ENCODE measurements at regions not wholly inside any gene's neighbourhood (a gene's known extent, or its start where the extent isn't known, plus 50 kb on each side); places are given as distances from the start of the nearest gene placed in this dataset.

GRCh38 chr7:22555476-22555875 is 55.5 kb upstream of the STEAP1B start:
- CTCF ChIA-PET, result interaction anchor here (0.7 to 1.4 kb wide), 3 partner anchors 162 to 519 kb away, joined by 3 to 6 read pairs (median 3); no protein-coding TSS in a partner anchor
- DNase-seq (ENCODE audit: low read depth), result no peak
- TF ChIP-seq CTCF (IDR thresholded peaks at IDR 0.05; ENCODE audit: insufficient read depth, low read depth, low read length), result no peak
- H3K4me3 ChIP-seq (ENCODE audit: low read depth, low read length), result no peak overlapping the region
- no peaks in the 10 kb centered on the region for H3K36me3 ChIP-seq (ENCODE audit: control insufficient read depth, insufficient read depth, low read length)
- H3K27me3 ChIP-seq (ENCODE audit: control insufficient read depth, insufficient read depth, low read length), result peaks cover 5% of the 10 kb centered on the region
- POLR2A ChIA-PET, result no interaction called here

DNA sequence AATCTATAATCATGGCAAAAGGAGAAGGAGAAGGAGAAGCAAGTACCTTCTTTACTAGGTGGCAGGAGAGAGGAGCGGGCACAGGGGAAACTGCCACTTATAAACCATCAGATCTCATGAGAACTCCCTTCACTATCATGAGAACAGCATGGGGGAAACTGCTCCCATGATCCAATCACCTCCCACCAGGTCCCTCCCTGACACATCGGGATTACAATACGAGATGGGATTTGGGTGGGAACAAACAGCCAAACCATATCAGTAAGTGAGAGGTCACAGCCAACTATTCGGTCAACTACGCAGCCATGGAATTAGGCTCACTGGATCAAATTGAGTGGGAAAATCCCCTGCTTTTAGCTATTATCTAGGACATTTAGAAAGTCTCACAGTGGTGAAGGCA is 54.2 kb upstream of the STEAP1B start:
- POLR2A ChIA-PET, result no interaction called here
- CTCF ChIA-PET, result interaction anchor here (0.6 kb wide), 2 partner anchors 10 to 672 kb away, joined by 3 to 5 read pairs; no protein-coding TSS in a partner anchor
- DNase-seq (ENCODE audit: low read depth), result no peak
- TF ChIP-seq CTCF (IDR thresholded peaks at IDR 0.05; ENCODE audit: insufficient read depth, low read depth, low read length), result no peak
- H3K36me3 ChIP-seq (ENCODE audit: control insufficient read depth, insufficient read depth, low read length), result no peaks in the 10 kb centered on the region
- peaks cover 8% of the 10 kb centered on the region for H3K27me3 ChIP-seq (ENCODE audit: control insufficient read depth, insufficient read depth, low read length)
- no peak overlapping the region for H3K4me3 ChIP-seq (ENCODE audit: low read depth, low read length)

DNA sequence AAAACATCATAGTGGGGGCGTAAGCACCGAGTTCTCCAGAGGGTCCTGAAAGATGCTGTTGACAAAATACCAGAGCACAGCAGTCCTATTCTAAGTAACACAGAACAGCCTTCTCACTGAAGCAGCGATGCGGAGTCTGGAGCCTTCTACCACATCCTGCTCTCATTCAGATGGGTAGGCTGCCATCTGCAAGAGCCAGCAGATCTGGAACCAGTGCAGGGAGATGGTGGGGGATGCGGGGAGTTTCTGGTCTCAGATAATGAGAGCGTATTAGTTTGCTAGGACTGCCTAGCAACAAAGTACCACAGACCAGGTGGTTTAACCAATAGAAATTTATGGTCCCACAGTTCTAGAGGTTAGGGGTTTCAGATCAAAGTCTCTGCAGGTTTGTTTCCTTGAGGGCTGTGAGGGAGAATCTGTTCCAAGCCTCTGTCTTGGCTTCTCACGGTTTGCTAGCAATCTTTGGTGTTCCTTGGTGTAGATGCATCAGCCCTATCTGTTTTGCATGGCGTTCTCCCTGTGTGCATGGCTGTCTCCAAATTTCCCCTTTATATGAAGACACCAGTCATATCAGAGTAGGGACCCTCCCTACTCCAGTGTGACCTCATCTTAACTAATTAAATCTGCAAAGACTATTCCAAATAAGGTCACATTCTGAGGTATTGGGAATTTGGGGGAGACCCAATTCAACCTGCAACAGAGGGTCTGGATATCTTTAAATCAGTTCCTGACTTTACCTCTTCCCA is 52.0 kb upstream of the STEAP1B start:
- Histone ChIP-seq H3K27me3 (ENCODE audit: control insufficient read depth, insufficient read depth, low read length) (peaks cover 11% of the 10 kb centered on the region), H3K36me3 (ENCODE audit: control insufficient read depth, insufficient read depth, low read length) (no peaks in the 10 kb centered on the region), H3K4me3 (ENCODE audit: low read depth, low read length) (no peak overlapping the region)
- ChIA-PET POLR2A (no interaction called here), CTCF (no interaction called here)
- TF ChIP-seq CTCF (IDR thresholded peaks at IDR 0.05; ENCODE audit: insufficient read depth, low read depth, low read length), result no peak
- no peak for DNase-seq (ENCODE audit: low read depth)

GRCh38 chr7:22550514-22551030 is 50.6 kb upstream of the STEAP1B start:
- no peak for DNase-seq (ENCODE audit: low read depth)
- ChIA-PET CTCF (no interaction called here), POLR2A (no interaction called here)
- Histone ChIP-seq H3K36me3 (ENCODE audit: control insufficient read depth, insufficient read depth, low read length) (no peaks in the 10 kb centered on the region), H3K4me3 (ENCODE audit: low read depth, low read length) (no peak overlapping the region), H3K27me3 (ENCODE audit: control insufficient read depth, insufficient read depth, low read length) (peaks cover 11% of the 10 kb centered on the region)
- no peak for TF ChIP-seq CTCF (IDR thresholded peaks at IDR 0.05; ENCODE audit: insufficient read depth, low read depth, low read length)

- peak; percentile 52 for TF ChIP-seq CTCF (IDR thresholded peaks at IDR 0.05; ENCODE audit: insufficient read depth, low read depth, low read length)
- Histone ChIP-seq H3K36me3 (ENCODE audit: control insufficient read depth, insufficient read depth, low read length) (no peaks in the 10 kb centered on the region), H3K4me3 (ENCODE audit: low read depth, low read length) (peak overlapping the region; percentile 28), H3K27me3 (ENCODE audit: control insufficient read depth, insufficient read depth, low read length) (peaks cover 13% of the 10 kb centered on the region)
- no peak for DNase-seq (ENCODE audit: low read depth)
- CTCF ChIA-PET, result no interaction called here
- POLR2A ChIA-PET, result no interaction called here
These were observed 49.9 kb upstream of the STEAP1B start for GRCh38 chr7:22549667-22550513.

All from BJ (cell line).